GM12875 (cell line): ENCODE measurements at regions not wholly inside any gene's neighbourhood (a gene's known extent, or its start where the extent isn't known, plus 50 kb on each side); places are given as distances from the start of the nearest gene placed in this dataset.

ENCODE experiments used
- H3K4me3 ChIP-seq: one replicate; pipeline ENCODE4 v1.5.1; 2011; ENCODE audit warnings: low read depth, low read length, control low read depth
- TF ChIP-seq, protein P1 (sequence below): IDR thresholded peaks from 2 replicates; pipeline ENCODE4 v1.5.1; 2011; ENCODE audit warnings: low read depth, mild to moderate bottlenecking, control low read depth, inconsistent platforms, low read length, moderate library complexity, borderline replicate concordance; ENCODE audit not compliant: insufficient read depth

DNA sequence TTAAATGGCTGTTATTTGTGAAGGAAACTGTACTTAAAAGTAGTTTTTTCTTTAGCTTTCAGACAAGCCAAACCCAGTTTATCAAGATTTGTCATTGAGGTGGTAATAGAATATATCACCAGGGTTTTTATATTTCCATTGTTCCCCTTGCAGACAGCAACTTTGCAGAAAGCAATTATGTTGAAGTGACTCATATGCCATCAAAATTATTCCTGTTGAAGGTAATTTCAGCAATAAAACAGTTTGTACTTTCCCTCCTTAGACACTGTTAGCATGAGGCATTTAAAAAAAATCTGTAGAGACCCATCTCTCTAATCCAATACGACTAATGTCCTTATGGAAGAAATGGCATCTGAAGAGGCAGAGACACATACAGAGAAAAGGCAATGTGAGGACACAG is 219.0 kb downstream of the NFKBIZ start:
- TF ChIP-seq, protein P1, sequence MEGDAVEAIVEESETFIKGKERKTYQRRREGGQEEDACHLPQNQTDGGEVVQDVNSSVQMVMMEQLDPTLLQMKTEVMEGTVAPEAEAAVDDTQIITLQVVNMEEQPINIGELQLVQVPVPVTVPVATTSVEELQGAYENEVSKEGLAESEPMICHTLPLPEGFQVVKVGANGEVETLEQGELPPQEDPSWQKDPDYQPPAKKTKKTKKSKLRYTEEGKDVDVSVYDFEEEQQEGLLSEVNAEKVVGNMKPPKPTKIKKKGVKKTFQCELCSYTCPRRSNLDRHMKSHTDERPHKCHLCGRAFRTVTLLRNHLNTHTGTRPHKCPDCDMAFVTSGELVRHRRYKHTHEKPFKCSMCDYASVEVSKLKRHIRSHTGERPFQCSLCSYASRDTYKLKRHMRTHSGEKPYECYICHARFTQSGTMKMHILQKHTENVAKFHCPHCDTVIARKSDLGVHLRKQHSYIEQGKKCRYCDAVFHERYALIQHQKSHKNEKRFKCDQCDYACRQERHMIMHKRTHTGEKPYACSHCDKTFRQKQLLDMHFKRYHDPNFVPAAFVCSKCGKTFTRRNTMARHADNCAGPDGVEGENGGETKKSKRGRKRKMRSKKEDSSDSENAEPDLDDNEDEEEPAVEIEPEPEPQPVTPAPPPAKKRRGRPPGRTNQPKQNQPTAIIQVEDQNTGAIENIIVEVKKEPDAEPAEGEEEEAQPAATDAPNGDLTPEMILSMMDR: no peak

DNA sequence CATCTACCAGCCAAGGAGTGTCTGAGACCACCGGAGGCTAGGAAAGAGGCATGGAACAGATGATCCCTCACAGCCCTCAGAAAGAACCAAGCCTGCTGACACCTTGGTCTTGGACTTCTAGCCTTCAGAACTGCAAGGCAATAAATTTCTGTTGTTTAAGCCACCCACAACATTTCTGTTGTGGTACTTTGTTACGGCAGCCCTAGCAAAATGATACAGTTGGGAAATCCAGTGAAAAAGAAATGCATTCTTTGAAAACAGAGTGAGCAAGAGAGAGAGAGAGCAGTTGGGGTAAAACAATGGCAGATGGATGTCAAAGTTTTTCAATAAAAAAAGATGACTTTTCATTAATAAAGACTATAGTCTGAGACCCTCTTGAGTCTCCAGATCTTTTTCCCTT is 219.4 kb downstream of the NFKBIZ start:
- TF ChIP-seq, protein P1: no peak

More for the DNA sequence above, 219.0 kb downstream of the NFKBIZ start:
- no peak overlapping the region for H3K4me3 ChIP-seq

DNA sequence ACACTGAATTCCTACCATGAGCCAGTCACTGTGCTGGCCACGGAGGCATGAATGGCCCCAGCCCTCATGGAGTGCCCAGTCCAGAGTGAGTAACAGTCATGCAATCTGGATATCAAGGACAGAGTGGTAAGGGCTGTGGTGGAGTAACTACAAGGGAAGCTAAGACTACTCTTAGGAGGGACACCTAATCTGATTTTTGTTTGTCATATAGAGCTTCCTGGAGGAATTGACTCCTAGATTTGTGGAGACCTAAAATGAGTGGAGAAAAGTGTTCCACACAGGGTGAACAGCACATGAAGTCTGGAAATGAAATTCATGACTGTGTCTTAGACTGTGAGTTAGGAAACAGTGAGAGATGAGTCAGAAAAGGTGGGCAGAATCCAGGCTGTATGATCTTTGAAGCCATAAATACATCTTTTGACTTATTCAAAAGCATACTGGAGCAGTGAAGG is 219.9 kb downstream of the NFKBIZ start:
- H3K4me3 ChIP-seq: no peak overlapping the region
- TF ChIP-seq, protein P1: no peak

More for the DNA sequence above, 219.4 kb downstream of the NFKBIZ start:
- H3K4me3 ChIP-seq: no peak overlapping the region

DNA sequence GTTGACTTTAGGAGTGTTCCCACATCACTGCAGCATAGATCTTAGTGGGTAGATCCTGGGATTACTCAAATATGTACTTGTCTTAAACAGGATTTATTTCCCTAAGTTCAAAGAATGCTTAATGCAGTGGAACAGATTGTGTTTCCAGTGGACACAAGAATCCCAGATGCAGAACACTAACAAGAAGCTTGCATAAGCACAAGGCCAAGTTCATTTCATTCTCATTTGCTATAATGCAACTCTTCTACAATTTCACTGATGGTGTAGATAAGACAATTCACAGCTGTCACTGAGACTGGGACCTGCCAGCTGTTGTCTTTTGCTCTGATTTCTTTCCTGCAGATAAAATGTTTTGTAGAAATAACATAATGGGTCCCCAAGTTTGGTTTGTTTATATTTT is 225.6 kb downstream of the NFKBIZ start:
- no peak overlapping the region for H3K4me3 ChIP-seq
- TF ChIP-seq, protein P1: no peak

DNA sequence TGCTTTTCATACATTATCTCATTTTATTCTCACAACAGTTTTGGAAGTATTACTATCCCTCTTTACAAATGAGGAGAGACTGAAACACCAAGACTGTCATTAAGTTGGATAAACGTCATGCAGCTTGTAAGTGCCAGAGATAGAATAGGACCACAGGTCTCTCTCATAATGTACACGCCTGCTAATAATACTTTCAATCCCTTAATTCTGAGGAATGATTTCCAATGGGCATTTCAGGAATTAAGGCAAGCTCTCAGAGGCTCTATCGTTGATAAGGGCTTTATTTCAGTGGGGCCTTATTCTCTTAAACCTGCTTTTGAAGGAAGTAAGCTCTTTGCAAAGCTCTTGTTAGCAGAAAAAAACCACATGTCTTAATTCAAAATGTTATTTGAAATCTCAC is 229.1 kb downstream of the NFKBIZ start:
- TF ChIP-seq, protein P1: no peak
- no peak overlapping the region for H3K4me3 ChIP-seq

DNA sequence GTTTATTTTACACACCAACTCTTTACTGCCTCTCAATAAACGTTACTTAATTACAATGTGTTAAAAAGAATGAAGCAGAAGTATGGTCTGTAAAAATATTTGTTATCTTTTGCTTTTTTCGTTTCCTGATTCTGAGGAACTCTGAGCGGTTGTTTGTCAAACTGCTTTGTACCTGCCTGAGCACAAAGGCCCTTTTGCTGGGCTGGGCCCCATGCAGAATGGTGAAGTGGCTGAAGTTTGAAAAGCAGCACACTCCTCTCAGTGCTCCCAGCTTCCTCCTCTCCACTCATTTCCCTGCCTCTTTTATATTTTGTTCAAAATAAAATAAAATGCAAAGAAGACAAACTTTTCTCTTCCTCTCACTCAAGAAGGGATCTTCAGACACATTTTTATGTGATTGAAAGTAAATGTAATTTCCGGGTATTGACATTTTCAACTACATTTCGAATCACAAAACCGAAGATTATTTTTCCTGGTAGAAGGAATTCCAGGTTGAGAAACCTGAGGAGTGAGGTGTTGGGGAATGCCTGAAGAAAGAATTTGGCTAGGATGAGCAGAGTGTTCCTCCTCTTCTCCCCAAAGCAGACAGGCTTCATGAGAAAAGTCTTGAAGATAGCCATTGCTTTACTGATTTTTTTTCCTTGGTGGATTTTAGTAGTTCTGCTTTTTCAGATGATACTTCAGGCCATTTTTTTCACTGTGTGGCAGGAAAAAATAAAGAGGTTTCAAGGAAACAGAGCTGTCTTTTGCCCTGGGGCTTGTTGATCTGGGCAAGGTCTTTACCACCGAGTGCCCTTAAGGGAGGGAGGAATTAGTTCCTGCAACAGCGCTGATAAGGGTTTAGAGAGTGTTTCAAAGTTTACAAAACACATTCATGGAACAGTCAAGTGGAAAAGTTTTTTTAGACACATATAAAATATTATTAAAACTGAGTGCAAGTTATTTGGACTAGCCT is 229.8 kb downstream of the NFKBIZ start:
- no peak overlapping the region for H3K4me3 ChIP-seq
- TF ChIP-seq, protein P1: no peak

DNA sequence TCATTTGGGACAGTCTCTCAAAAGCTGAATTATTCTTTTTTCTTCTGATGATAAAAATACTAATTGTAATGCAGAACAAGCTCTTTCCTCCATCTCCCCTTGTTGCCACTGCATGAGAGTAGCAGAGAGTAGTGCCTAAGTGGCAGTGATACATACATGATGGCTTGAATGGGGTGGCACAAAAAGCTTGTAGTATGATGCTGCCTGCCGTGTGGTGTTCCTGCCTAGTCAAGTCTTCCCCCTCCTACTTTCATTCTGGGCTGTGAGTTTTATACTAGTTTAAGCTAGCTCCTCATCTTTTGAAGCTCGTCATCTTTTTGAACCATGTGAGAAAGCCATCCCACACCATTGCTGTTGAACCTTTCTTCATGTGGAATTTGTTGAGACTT is 230.5 kb downstream of the NFKBIZ start:
- no peak overlapping the region for H3K4me3 ChIP-seq
- TF ChIP-seq, protein P1: no peak
